HL-60 (cell line): ENCODE measurements at regions not wholly inside any gene's neighbourhood (a gene's known extent, or its start where the extent isn't known, plus 50 kb on each side); places are given as distances from the start of the nearest gene placed in this dataset.

ENCODE experiments used
- CTCF ChIP-seq: IDR thresholded peaks from one replicate; pipeline ENCODE4 v1.5.1; 2011; ENCODE audit warnings: low read length, control low read depth, inconsistent platforms; ENCODE audit not compliant: insufficient read depth
- GABPA ChIP-seq: IDR thresholded peaks from 2 replicates; pipeline ENCODE4 v1.6.1; 2012; ENCODE audit warnings: low read depth
- POLR2AphosphoS5 ChIP-seq: IDR thresholded peaks from 2 replicates; pipeline ENCODE4 v1.6.1; 2012; ENCODE audit warnings: low read depth
- REST ChIP-seq: IDR thresholded peaks from 2 replicates; pipeline ENCODE4 v1.6.1; 2012; ENCODE audit warnings: low read depth; ENCODE audit not compliant: insufficient replicate concordance

GRCh38 chr20:56873836-56874235 lies 244.7 kb downstream of the TFAP2C start:
- TF ChIP-seq CTCF (no peak), GABPA (no peak), POLR2AphosphoS5 (no peak), REST (no peak)
